ENCODE measurements at regions not wholly inside any gene's neighbourhood (a gene's known extent, or its start where the extent isn't known, plus 50 kb on each side); places are given as distances from the start of the nearest gene placed in this dataset.
"Not testable (repeated sequence)": the region's sequence is repeated elsewhere in the genome, so short reads cannot be mapped to it uniquely, and the experiment has no call there.

GRCh38 chr15:24311692-24312091 is 363.9 kb upstream of the NPAP1 start:
- DNase-seq (ENCODE audit: low spot score): not testable (repeated sequence)

GRCh38 chr15:24316326-24316725 is 359.2 kb upstream of the NPAP1 start:
- not testable (repeated sequence) for DNase-seq (ENCODE audit: low spot score)

- DNase-seq (ENCODE audit: low spot score): no peak
Observed at GRCh38 chr15:24318981-24319380, 356.6 kb upstream of the NPAP1 start.

GRCh38 chr15:24324096-24324495 is 351.5 kb upstream of the NPAP1 start:
- DNase-seq (ENCODE audit: low spot score): not testable (repeated sequence)

- not testable (repeated sequence) for DNase-seq (ENCODE audit: low spot score)
Observed at GRCh38 chr15:24326513-24326912, 349.1 kb upstream of the NPAP1 start.

- DNase-seq (ENCODE audit: low spot score): not testable (repeated sequence)
Observed at GRCh38 chr15:24331964-24332363, 343.6 kb upstream of the NPAP1 start.

- not testable (repeated sequence) for DNase-seq (ENCODE audit: low spot score)
Observed at GRCh38 chr15:24341876-24342275, 333.7 kb upstream of the NPAP1 start.

- not testable (repeated sequence) for DNase-seq (ENCODE audit: low spot score)
Observed at GRCh38 chr15:24352777-24353176, 322.8 kb upstream of the NPAP1 start.

- DNase-seq (ENCODE audit: low spot score): not testable (repeated sequence)
Observed at GRCh38 chr15:24381103-24381502, 294.5 kb upstream of the NPAP1 start.

- DNase-seq (ENCODE audit: low spot score): not testable (repeated sequence)
Observed at GRCh38 chr15:24385258-24385657, 290.3 kb upstream of the NPAP1 start.

- no peak for DNase-seq (ENCODE audit: low spot score)
Observed at GRCh38 chr15:24394303-24394702, 281.3 kb upstream of the NPAP1 start.

- DNase-seq (ENCODE audit: low spot score): not testable (repeated sequence)
Observed at GRCh38 chr15:24412649-24413048, 262.9 kb upstream of the NPAP1 start.

GRCh38 chr15:24426286-24427054 is 249.1 kb upstream of the NPAP1 start:
- not testable (repeated sequence) for DNase-seq (ENCODE audit: low spot score)

GRCh38 chr15:24427055-24427400 is 248.5 kb upstream of the NPAP1 start:
- DNase-seq (ENCODE audit: low spot score): not testable (repeated sequence)

GRCh38 chr15:24435075-24435820 is 240.3 kb upstream of the NPAP1 start:
- not testable (repeated sequence) for DNase-seq (ENCODE audit: low spot score)

GRCh38 chr15:24437270-24437669 is 238.3 kb upstream of the NPAP1 start:
- DNase-seq (ENCODE audit: low spot score): not testable (repeated sequence)

- DNase-seq (ENCODE audit: low spot score): not testable (repeated sequence)
Observed at GRCh38 chr15:24437735-24438134, 237.8 kb upstream of the NPAP1 start.

GRCh38 chr15:24477107-24478025 is 198.2 kb upstream of the NPAP1 start:
- not testable (repeated sequence) for DNase-seq (ENCODE audit: low spot score)

GRCh38 chr15:24485885-24486567 is 189.5 kb upstream of the NPAP1 start:
- DNase-seq (ENCODE audit: low spot score): not testable (repeated sequence)

GRCh38 chr15:24488164-24488907 is 187.2 kb upstream of the NPAP1 start:
- DNase-seq (ENCODE audit: low spot score): not testable (repeated sequence)

GRCh38 chr15:24505216-24505615 is 170.4 kb upstream of the NPAP1 start:
- DNase-seq (ENCODE audit: low spot score): not testable (repeated sequence)
